ENCODE measurements at regions not wholly inside any gene's neighbourhood (a gene's known extent, or its start where the extent isn't known, plus 50 kb on each side); places are given as distances from the start of the nearest gene placed in this dataset.

DNA sequence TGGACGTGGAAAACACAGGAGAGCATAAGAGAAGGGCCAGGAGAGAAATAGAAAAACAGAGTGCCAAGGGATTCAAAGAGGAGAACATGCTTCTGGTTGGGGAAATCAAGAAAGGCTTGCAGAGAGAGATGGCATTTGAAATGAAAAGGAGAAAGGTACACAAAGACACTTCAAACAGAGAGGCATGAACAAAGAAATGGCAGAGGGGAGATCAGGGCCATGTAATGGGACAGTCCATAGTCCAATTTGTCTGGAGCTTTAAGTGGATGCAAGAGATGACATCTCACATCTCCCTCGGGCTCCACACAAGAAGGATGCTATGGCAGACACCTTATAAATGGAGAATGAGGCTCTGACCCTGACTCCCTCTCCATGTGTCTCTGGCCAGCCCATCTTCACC lies 331.1 kb downstream of the MLLT3 start:
- no peaks in the 10 kb centered on the region for H3K4me1 ChIP-seq (ENCODE audit: control insufficient read depth in 1 of 2, insufficient read depth in 2 of 2, low read length in 2 of 2)
- no peak overlapping the region for H3K27ac ChIP-seq (ENCODE audit: low read length)
- no peaks in the 10 kb centered on the region for H3K36me3 ChIP-seq (ENCODE audit: control insufficient read depth in 1 of 2, insufficient read depth in 2 of 2, low read length in 2 of 2)
- H3K9me3 ChIP-seq (ENCODE audit: control insufficient read depth in 1 of 2, low read length in 2 of 2) = no peaks in the 10 kb centered on the region
- H3K4me3 ChIP-seq (ENCODE audit: low read depth in 1 of 2, low read length in 2 of 2) = no peak overlapping the region
- no peaks in the 10 kb centered on the region for H3K27me3 ChIP-seq (ENCODE audit: low read depth, low read length)

DNA sequence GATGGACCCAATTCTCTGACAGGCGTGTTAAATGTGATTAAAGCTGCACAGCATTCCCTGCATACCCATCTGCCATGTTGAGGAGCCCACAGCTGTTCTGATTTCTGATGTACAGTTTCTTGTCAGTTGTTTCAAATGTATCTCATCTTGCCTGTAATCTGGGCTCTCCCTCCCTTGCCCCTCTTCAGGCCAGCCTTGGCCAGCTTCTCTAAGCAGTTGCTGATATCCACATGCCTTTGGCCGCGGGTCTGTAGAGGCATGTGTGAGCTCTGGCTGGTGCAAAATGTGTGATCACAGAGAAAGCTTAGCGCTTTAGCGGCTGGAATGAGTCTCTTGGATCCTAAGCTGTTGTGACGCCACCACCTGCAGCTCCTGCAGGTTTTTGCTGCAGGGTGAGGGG lies 332.0 kb downstream of the MLLT3 start:
- H3K27ac ChIP-seq (ENCODE audit: low read length) = no peak overlapping the region
- H3K4me3 ChIP-seq (ENCODE audit: low read depth in 1 of 2, low read length in 2 of 2) = no peak overlapping the region
- no peaks in the 10 kb centered on the region for H3K9me3 ChIP-seq (ENCODE audit: control insufficient read depth in 1 of 2, low read length in 2 of 2)
- H3K36me3 ChIP-seq (ENCODE audit: control insufficient read depth in 1 of 2, insufficient read depth in 2 of 2, low read length in 2 of 2) = no peaks in the 10 kb centered on the region
- H3K27me3 ChIP-seq (ENCODE audit: low read depth, low read length) = no peaks in the 10 kb centered on the region
- no peaks in the 10 kb centered on the region for H3K4me1 ChIP-seq (ENCODE audit: control insufficient read depth in 1 of 2, insufficient read depth in 2 of 2, low read length in 2 of 2)

DNA sequence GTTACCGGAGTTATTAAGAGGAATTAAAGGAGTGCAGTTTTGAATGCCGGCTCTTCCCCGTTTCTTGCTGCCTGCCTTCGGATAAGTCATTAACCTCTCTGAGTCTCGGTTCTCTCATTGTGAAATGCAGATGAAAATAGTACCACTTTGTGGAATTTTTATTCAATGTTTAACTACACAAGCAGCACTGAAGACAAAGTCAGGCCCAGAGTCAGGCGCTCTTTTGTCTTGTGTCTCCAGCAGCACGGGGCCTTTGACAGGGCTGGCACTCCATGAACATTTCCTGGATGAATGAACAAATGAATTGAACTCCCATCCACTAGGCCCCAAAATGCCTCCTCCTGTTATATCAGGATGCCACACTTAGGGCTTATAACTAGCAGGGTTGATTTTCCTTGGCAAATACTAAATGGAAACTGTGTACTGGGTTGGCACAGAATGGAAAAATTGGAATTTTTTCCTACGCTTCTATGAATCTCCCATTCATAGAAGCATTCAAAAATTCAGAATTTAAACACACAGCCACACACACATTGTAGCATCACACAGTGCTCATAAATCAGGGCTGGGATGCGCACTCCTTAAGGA lies 332.8 kb downstream of the MLLT3 start:
- H3K9me3 ChIP-seq (ENCODE audit: control insufficient read depth in 1 of 2, low read length in 2 of 2) = no peaks in the 10 kb centered on the region
- no peak overlapping the region for H3K27ac ChIP-seq (ENCODE audit: low read length)
- H3K27me3 ChIP-seq (ENCODE audit: low read depth, low read length) = no peaks in the 10 kb centered on the region
- H3K4me3 ChIP-seq (ENCODE audit: low read depth in 1 of 2, low read length in 2 of 2) = no peak overlapping the region
- no peaks in the 10 kb centered on the region for H3K4me1 ChIP-seq (ENCODE audit: control insufficient read depth in 1 of 2, insufficient read depth in 2 of 2, low read length in 2 of 2)
- no peaks in the 10 kb centered on the region for H3K36me3 ChIP-seq (ENCODE audit: control insufficient read depth in 1 of 2, insufficient read depth in 2 of 2, low read length in 2 of 2)

DNA sequence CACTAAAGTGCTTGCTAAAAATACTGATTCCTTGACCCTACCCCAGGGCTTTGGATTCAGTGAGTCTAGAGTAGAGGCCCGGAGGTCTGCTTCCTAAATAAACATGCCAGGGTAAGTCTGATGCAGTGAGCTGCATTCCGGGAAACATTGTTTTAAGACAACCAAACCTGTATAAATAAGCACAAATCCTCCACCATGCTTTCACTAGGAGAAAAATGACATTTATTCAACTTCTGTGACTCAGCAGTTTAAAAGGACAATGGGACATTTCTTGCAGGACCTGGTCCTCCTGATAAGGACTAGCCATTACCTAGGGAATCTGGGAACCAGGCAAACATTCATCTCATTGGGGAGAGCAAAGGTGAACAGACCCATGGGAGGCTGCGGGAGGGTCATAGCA lies 335.3 kb downstream of the MLLT3 start:
- no peaks in the 10 kb centered on the region for H3K27me3 ChIP-seq (ENCODE audit: low read depth, low read length)
- no peak overlapping the region for H3K4me3 ChIP-seq (ENCODE audit: low read depth in 1 of 2, low read length in 2 of 2)
- H3K4me1 ChIP-seq (ENCODE audit: control insufficient read depth in 1 of 2, insufficient read depth in 2 of 2, low read length in 2 of 2) = no peaks in the 10 kb centered on the region
- no peaks in the 10 kb centered on the region for H3K36me3 ChIP-seq (ENCODE audit: control insufficient read depth in 1 of 2, insufficient read depth in 2 of 2, low read length in 2 of 2)
- no peak overlapping the region for H3K27ac ChIP-seq (ENCODE audit: low read length)
- no peaks in the 10 kb centered on the region for H3K9me3 ChIP-seq (ENCODE audit: control insufficient read depth in 1 of 2, low read length in 2 of 2)

DNA sequence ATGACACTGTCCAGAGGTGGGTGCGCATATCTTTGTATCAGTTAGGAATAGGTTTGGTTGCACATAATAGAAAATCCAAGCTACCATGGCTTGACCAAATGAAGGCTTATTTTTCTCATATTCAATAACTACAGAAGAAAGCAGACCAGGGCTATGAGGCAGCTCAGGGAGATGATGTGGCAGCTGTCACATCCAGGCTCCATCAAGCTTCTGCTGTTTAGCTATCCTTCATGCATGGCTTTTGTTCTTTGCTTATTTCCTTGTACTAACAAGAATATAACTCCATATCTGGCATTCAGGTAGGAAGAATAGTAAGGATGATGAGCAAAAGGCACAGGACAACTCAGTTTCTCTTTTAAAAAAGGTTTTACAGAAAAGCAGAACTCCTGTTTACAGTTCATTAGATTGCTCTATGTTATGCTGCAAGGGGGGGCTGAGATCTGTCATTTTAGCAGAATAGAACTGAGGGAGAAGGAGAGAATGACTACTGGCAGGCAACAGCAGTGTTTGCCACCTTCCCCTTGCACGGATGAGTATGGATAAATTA lies 336.1 kb downstream of the MLLT3 start:
- no peaks in the 10 kb centered on the region for H3K9me3 ChIP-seq (ENCODE audit: control insufficient read depth in 1 of 2, low read length in 2 of 2)
- H3K27ac ChIP-seq (ENCODE audit: low read length) = no peak overlapping the region
- no peaks in the 10 kb centered on the region for H3K4me1 ChIP-seq (ENCODE audit: control insufficient read depth in 1 of 2, insufficient read depth in 2 of 2, low read length in 2 of 2)
- no peak overlapping the region for H3K4me3 ChIP-seq (ENCODE audit: low read depth in 1 of 2, low read length in 2 of 2)
- H3K36me3 ChIP-seq (ENCODE audit: control insufficient read depth in 1 of 2, insufficient read depth in 2 of 2, low read length in 2 of 2) = no peaks in the 10 kb centered on the region
- no peaks in the 10 kb centered on the region for H3K27me3 ChIP-seq (ENCODE audit: low read depth, low read length)

DNA sequence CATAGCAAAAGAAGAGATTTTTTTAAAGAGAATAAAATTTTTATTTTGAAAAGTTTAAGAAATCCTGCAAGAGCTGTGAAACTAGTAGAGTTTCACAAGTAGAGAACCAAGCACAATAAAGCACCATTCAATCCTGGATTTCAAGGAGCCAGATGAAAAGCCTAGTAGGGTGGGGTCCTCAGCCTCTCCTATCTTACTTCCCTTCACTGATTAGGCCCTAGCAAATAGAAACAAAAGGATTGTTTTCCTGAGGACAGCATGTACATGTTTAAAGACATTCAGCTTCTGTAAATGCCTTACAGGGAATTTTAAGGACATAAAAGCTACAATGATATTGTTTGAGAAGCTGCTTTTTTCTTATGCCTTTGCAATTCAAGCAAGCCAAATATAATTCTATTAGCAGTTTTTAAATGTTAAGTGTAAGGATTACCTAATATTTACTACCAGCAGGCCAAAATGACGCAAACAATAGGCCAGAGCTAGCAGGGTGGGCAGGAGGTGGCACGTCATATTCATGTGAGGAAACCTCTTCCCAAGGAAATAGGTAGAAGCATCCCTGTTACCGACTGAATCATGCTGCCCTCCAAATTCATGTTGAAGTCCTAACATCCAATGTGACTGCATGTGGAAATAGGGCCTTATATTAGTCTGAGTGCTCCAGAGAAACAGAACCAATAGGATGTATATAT lies 337.6 kb downstream of the MLLT3 start:
- no peak overlapping the region for H3K4me3 ChIP-seq (ENCODE audit: low read depth in 1 of 2, low read length in 2 of 2)
- H3K36me3 ChIP-seq (ENCODE audit: control insufficient read depth in 1 of 2, insufficient read depth in 2 of 2, low read length in 2 of 2) = no peaks in the 10 kb centered on the region
- H3K9me3 ChIP-seq (ENCODE audit: control insufficient read depth in 1 of 2, low read length in 2 of 2) = no peaks in the 10 kb centered on the region
- H3K27me3 ChIP-seq (ENCODE audit: low read depth, low read length) = no peaks in the 10 kb centered on the region
- H3K27ac ChIP-seq (ENCODE audit: low read length) = no peak overlapping the region
- no peaks in the 10 kb centered on the region for H3K4me1 ChIP-seq (ENCODE audit: control insufficient read depth in 1 of 2, insufficient read depth in 2 of 2, low read length in 2 of 2)

DNA sequence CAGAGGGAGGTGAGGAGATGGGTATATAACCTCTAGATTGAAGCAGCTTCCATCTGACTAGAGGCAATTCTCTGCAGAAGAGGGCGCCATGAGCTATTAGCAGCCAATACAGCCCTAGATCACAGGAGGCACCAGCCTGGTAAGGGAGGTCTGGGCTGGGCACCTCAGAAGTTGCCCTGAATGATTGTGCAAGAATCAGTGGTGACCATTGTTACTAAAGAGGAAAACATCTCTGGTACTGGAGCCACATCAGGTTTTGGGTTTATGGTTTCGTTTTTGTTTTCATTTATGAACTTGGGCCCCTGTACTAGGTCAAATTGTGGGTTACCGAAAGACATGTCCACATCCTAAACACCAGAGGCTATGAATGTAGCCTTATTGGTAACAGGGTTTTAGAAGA lies 342.0 kb downstream of the MLLT3 start:
- Histone ChIP-seq H3K27ac (ENCODE audit: low read length) (no peak overlapping the region), H3K27me3 (ENCODE audit: low read depth, low read length) (no peaks in the 10 kb centered on the region), H3K4me3 (ENCODE audit: low read depth in 1 of 2, low read length in 2 of 2) (no peak overlapping the region), H3K36me3 (ENCODE audit: control insufficient read depth in 1 of 2, insufficient read depth in 2 of 2, low read length in 2 of 2) (no peaks in the 10 kb centered on the region), H3K4me1 (ENCODE audit: control insufficient read depth in 1 of 2, insufficient read depth in 2 of 2, low read length in 2 of 2) (no peaks in the 10 kb centered on the region), H3K9me3 (ENCODE audit: control insufficient read depth in 1 of 2, low read length in 2 of 2) (no peaks in the 10 kb centered on the region)

DNA sequence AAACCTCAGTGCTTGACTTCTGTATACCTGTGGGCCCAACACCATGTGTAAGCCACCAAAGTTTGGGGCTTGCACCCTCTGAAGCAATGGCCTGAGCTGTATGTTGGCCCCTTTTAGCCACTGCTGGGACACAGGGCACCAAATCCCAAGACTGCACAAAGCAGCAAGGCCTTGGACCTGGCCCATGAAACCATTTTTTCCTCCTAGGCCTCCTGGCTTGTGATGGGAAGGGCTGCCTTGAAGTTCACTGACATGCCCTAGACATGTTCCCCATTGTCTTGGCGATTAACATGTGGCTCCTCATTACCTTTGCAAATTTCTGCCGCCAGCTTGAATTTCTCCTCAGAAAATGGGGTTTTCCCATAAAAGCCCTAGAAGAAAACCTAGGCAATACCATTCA lies 345.5 kb downstream of the MLLT3 start:
- H3K9me3 ChIP-seq (ENCODE audit: control insufficient read depth in 1 of 2, low read length in 2 of 2) = no peaks in the 10 kb centered on the region
- no peaks in the 10 kb centered on the region for H3K27me3 ChIP-seq (ENCODE audit: low read depth, low read length)
- H3K4me3 ChIP-seq (ENCODE audit: low read depth in 1 of 2, low read length in 2 of 2) = no peak overlapping the region
- H3K36me3 ChIP-seq (ENCODE audit: control insufficient read depth in 1 of 2, insufficient read depth in 2 of 2, low read length in 2 of 2) = no peaks in the 10 kb centered on the region
- H3K4me1 ChIP-seq (ENCODE audit: control insufficient read depth in 1 of 2, insufficient read depth in 2 of 2, low read length in 2 of 2) = no peaks in the 10 kb centered on the region
- H3K27ac ChIP-seq (ENCODE audit: low read length) = no peak overlapping the region

DNA sequence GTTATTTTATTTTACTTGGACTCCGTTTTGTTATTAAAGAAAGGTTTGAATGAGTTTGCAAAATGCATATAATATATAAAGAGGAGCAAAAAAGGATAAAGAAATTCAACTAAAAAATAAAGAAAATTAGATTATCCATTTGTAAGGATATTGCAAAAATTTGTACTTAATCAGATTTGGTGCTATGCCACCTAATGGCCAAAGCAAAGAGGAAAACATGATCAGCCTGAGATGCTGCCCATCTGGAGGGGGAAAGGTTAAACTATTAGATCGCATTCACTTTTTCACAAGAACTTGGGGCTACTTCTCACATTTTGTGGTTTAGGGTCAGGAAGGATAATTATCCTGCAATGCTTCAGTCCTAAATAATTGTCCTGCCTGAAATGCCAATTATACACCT lies 350.6 kb downstream of the MLLT3 start:
- no peaks in the 10 kb centered on the region for H3K4me1 ChIP-seq (ENCODE audit: control insufficient read depth in 1 of 2, insufficient read depth in 2 of 2, low read length in 2 of 2)
- H3K4me3 ChIP-seq (ENCODE audit: low read depth in 1 of 2, low read length in 2 of 2) = no peak overlapping the region
- no peaks in the 10 kb centered on the region for H3K36me3 ChIP-seq (ENCODE audit: control insufficient read depth in 1 of 2, insufficient read depth in 2 of 2, low read length in 2 of 2)

DNA sequence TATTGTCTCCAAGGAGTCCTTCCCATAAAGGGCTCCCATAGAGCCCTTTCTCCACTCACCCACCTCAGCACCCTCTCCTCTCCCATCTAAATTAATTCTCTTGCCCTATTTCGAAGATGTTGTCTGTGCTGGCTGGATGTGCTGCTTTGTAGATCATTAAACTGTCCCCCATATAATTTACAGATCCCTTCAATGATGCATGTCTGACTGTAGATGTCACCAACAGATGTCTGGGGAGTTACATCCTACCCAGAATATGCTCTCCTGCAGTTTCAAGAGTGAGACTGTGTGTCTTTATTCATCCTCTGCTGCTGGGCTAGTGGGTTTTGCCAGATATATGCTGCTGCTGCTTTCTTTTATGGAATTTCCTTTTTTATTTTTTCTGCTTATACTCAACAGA lies 351.2 kb downstream of the MLLT3 start:
- no peaks in the 10 kb centered on the region for H3K27me3 ChIP-seq (ENCODE audit: low read depth, low read length)
- no peak overlapping the region for H3K27ac ChIP-seq (ENCODE audit: low read length)
- H3K4me3 ChIP-seq (ENCODE audit: low read depth in 1 of 2, low read length in 2 of 2) = no peak overlapping the region
- no peaks in the 10 kb centered on the region for H3K4me1 ChIP-seq (ENCODE audit: control insufficient read depth in 1 of 2, insufficient read depth in 2 of 2, low read length in 2 of 2)
- H3K36me3 ChIP-seq (ENCODE audit: control insufficient read depth in 1 of 2, insufficient read depth in 2 of 2, low read length in 2 of 2) = no peaks in the 10 kb centered on the region
- no peaks in the 10 kb centered on the region for H3K9me3 ChIP-seq (ENCODE audit: control insufficient read depth in 1 of 2, low read length in 2 of 2)

More for the DNA sequence above, 350.6 kb downstream of the MLLT3 start:
- Histone ChIP-seq H3K9me3 (ENCODE audit: control insufficient read depth in 1 of 2, low read length in 2 of 2) (no peaks in the 10 kb centered on the region), H3K27ac (ENCODE audit: low read length) (no peak overlapping the region), H3K27me3 (ENCODE audit: low read depth, low read length) (no peaks in the 10 kb centered on the region)

DNA sequence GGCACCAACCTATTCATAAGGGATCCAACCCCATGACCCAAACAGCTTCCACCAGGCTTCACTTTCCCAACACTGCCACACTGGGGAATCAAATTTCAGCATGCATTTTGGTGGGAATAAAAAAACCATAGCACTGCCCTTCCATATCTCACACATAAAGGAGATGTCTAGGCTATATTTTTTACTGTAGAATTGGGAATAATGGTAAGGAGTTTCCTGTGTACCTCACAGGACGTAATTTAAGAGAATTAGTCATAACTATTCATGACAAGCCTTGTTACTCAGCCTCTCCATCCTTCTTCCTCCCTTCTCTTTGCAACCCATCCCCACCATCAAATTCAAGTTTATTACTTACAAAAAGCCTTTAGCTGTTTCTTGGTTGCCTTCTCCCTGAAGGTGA lies 352.1 kb downstream of the MLLT3 start:
- H3K4me1 ChIP-seq (ENCODE audit: control insufficient read depth in 1 of 2, insufficient read depth in 2 of 2, low read length in 2 of 2) = no peaks in the 10 kb centered on the region

DNA sequence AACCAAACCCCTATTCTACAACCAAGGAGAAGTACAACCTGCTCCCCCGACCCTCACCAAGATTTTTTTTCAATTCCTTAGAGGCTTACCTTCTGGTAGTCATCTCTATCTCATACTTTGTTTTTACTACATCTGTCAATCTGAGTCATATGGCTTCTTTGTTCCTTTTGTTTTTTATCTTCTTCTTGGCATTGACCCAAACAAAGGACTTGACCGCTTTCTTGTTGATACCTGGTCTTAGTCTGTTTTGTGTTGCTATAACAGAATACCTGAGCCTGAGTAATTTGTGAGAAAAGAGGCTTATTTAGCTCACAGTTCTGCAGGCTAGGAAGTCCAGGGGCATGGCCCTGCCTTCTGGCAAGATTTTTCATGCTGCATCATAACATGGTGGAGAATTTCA lies 352.7 kb downstream of the MLLT3 start:
- no peaks in the 10 kb centered on the region for H3K9me3 ChIP-seq (ENCODE audit: control insufficient read depth in 1 of 2, low read length in 2 of 2)
- H3K4me1 ChIP-seq (ENCODE audit: control insufficient read depth in 1 of 2, insufficient read depth in 2 of 2, low read length in 2 of 2) = no peaks in the 10 kb centered on the region
- no peak overlapping the region for H3K27ac ChIP-seq (ENCODE audit: low read length)
- H3K4me3 ChIP-seq (ENCODE audit: low read depth in 1 of 2, low read length in 2 of 2) = no peak overlapping the region
- H3K27me3 ChIP-seq (ENCODE audit: low read depth, low read length) = no peaks in the 10 kb centered on the region
- no peaks in the 10 kb centered on the region for H3K36me3 ChIP-seq (ENCODE audit: control insufficient read depth in 1 of 2, insufficient read depth in 2 of 2, low read length in 2 of 2)

More for the DNA sequence above, 352.1 kb downstream of the MLLT3 start:
- Histone ChIP-seq H3K4me3 (ENCODE audit: low read depth in 1 of 2, low read length in 2 of 2) (no peak overlapping the region), H3K9me3 (ENCODE audit: control insufficient read depth in 1 of 2, low read length in 2 of 2) (no peaks in the 10 kb centered on the region), H3K27me3 (ENCODE audit: low read depth, low read length) (no peaks in the 10 kb centered on the region), H3K36me3 (ENCODE audit: control insufficient read depth in 1 of 2, insufficient read depth in 2 of 2, low read length in 2 of 2) (no peaks in the 10 kb centered on the region), H3K27ac (ENCODE audit: low read length) (no peak overlapping the region)

All from muscle layer of duodenum (tissue), 2 donors.